Panc1 (cell line): ENCODE measurements at regions not wholly inside any gene's neighbourhood (a gene's known extent, or its start where the extent isn't known, plus 50 kb on each side); places are given as distances from the start of the nearest gene placed in this dataset.

Experiments used
- ATAC-seq: fragments of 200-7000 bp; cut with Tn5 transposase; 2 replicates; pipeline ENCODE4 v1.9.1; 2020; ENCODE audit warnings: mild to moderate bottlenecking, moderate library complexity
- BruUV-seq: library from RNA; stranded (reverse); fragments of 400-500 nt; replicated peaks from 2 replicates; lab custom pipeline; 2021; lab: Mats Ljungman, UMichigan
- CTCF ChIA-PET: fragments of 300-600 bp; sonication (Branson Sonifier 250); formaldehyde crosslinking; loops from one replicate; lab custom pipeline; 2022; ENCODE audit warnings: antibody characterized with exemption; lab: Charles Lee
- POLR2A ChIA-PET: fragments of 300-600 bp; sonication (Branson Sonifier 250); formaldehyde crosslinking; loops from one replicate; lab custom pipeline; 2022; ENCODE audit warnings: antibody characterized with exemption; lab: Charles Lee
- DNase-seq: peaks from one replicate; pipeline ENCODE4 v3.0.0-alpha.2; 2010; ENCODE audit warnings: low read depth, low spot score
- H3K27ac ChIP-seq: 2 replicates; pipeline ENCODE4 v1.5.1; 2011; ENCODE audit warnings: mild to moderate bottlenecking, low read length, inconsistent platforms
- H3K27me3 ChIP-seq: fragments of 200-500 bp; sonication (Bioruptor generic); 2 replicates; pipeline ENCODE4 v1.6.0; 2014; ENCODE audit warnings: low read length, inconsistent platforms; ENCODE audit not compliant: control insufficient read depth, insufficient read depth
- H3K36me3 ChIP-seq: fragments of 200-500 bp; sonication (Bioruptor generic); 2 replicates; pipeline ENCODE4 v1.5.1; 2014; ENCODE audit warnings: inconsistent platforms, mild to moderate bottlenecking, low read length, moderate library complexity; ENCODE audit not compliant: control insufficient read depth, insufficient read depth
- H3K4me1 ChIP-seq: 2 replicates; pipeline ENCODE4 v1.5.1; 2011; ENCODE audit warnings: inconsistent platforms, mild to moderate bottlenecking, low read length, moderate library complexity; ENCODE audit not compliant: control insufficient read depth, insufficient read depth
- H3K4me3 ChIP-seq, 2 experiments: 2 replicates each; pipeline ENCODE4 v1.5.1; 2011 to 2012; ENCODE audit warnings: low read depth in 2 of 2, low read length in 2 of 2, mild to moderate bottlenecking in 2 of 2, inconsistent platforms in 1 of 2, moderate library complexity in 1 of 2
- H3K9me3 ChIP-seq: fragments of 200-500 bp; sonication (Bioruptor generic); 2 replicates; pipeline ENCODE4 v1.5.1; 2014; ENCODE audit warnings: low read depth, mild to moderate bottlenecking, inconsistent platforms, low read length, moderate library complexity; ENCODE audit not compliant: control insufficient read depth, insufficient read depth
- POLR2AphosphoS5 ChIP-seq: IDR thresholded peaks from 2 replicates; pipeline ENCODE4 v1.6.1; 2012; ENCODE audit warnings: mild to moderate bottlenecking, low read depth, low read length, moderate library complexity
- SIN3A ChIP-seq: IDR thresholded peaks from 2 replicates; pipeline ENCODE4 v1.6.1; 2012; ENCODE audit warnings: low read depth, mild to moderate bottlenecking, low read length, moderate library complexity, borderline replicate concordance; ENCODE audit not compliant: insufficient read depth
- TCF7L2 ChIP-seq: IDR thresholded peaks from 2 replicates; pipeline ENCODE4 v1.6.1; 2011; ENCODE audit warnings: mild to moderate bottlenecking, low read depth, low read length, inconsistent platforms
- in situ Hi-C: cut with HindIII; loops from 2 replicates; pipeline ENCODE4 v1.10.0; 2016; ENCODE audit warnings: low sequenced_read_pairs, low pct_unique_long_range_greater_than_20kb
- intact Hi-C: fragments of 100-400 bp; cut with micrococcal nuclease; formaldehyde crosslinking; loops from one replicate; pipeline ENCODE4 v1.10.0; 2022; ENCODE audit not compliant: unreplicated experiment
- TF ChIP-seq, protein P1 (sequence below), 2 experiments: IDR thresholded peaks; 2 replicates each; pipeline ENCODE4 v1.6.1; 2011 to 2012; ENCODE audit warnings: low read depth in 2 of 2, control low read depth in 1 of 2, low read length in 1 of 2, mild to moderate bottlenecking in 1 of 2, moderate library complexity in 1 of 2; ENCODE audit not compliant: insufficient read depth in 1 of 2
- TF ChIP-seq, protein P2 (sequence below): fragments of 450-650 bp; IDR thresholded peaks from 2 replicates; pipeline ENCODE4 v1.5.1; 2017; ENCODE audit warnings: mild to moderate bottlenecking

DNA sequence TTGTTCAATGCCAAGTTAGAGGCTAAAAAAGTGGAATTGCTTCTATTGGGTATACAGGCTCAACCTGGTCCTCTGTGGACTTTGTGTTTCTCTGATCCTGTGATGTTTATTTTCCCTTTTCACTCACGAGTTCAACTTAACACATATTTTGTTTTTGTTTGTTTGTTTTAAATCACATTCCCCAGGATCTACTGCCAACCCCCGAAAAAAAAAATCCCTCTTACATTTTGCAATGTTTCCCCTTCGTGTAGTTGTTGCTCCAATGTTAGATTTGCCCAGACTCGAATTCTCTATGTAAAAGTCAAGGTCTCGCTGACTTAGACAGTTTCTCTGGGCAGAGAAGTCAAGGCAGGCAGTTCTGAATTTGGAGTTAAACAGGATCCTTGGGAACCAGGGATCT, 876.4 kb downstream of the CCSER2 start:
- H3K36me3 ChIP-seq = no peaks in the 10 kb centered on the region; the same call in 1 of the 2 replicates
- in situ Hi-C loops (no loop called here), intact Hi-C loops (no loop called here)
- H3K4me1 ChIP-seq = no peaks in the 10 kb centered on the region
- no peaks in the 10 kb centered on the region for H3K9me3 ChIP-seq
- H3K27me3 ChIP-seq = no peaks in the 10 kb centered on the region
- DNase-seq = no peak
- POLR2A ChIA-PET = no interaction called here
- no peak overlapping the region for H3K4me3 ChIP-seq
- no peak overlapping the region for H3K27ac ChIP-seq
- no TSS peak for BruUV-seq
- TF ChIP-seq, protein P1, sequence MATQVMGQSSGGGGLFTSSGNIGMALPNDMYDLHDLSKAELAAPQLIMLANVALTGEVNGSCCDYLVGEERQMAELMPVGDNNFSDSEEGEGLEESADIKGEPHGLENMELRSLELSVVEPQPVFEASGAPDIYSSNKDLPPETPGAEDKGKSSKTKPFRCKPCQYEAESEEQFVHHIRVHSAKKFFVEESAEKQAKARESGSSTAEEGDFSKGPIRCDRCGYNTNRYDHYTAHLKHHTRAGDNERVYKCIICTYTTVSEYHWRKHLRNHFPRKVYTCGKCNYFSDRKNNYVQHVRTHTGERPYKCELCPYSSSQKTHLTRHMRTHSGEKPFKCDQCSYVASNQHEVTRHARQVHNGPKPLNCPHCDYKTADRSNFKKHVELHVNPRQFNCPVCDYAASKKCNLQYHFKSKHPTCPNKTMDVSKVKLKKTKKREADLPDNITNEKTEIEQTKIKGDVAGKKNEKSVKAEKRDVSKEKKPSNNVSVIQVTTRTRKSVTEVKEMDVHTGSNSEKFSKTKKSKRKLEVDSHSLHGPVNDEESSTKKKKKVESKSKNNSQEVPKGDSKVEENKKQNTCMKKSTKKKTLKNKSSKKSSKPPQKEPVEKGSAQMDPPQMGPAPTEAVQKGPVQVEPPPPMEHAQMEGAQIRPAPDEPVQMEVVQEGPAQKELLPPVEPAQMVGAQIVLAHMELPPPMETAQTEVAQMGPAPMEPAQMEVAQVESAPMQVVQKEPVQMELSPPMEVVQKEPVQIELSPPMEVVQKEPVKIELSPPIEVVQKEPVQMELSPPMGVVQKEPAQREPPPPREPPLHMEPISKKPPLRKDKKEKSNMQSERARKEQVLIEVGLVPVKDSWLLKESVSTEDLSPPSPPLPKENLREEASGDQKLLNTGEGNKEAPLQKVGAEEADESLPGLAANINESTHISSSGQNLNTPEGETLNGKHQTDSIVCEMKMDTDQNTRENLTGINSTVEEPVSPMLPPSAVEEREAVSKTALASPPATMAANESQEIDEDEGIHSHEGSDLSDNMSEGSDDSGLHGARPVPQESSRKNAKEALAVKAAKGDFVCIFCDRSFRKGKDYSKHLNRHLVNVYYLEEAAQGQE (IDR thresholded peaks at IDR 0.05; ENCODE audit: insufficient read depth in 1 of 2, low read depth in 2 of 2, low read length in 1 of 2) = no peak
- TF ChIP-seq TCF7L2 = no peak
- no peak for TF ChIP-seq POLR2AphosphoS5
- TF ChIP-seq, protein P2, sequence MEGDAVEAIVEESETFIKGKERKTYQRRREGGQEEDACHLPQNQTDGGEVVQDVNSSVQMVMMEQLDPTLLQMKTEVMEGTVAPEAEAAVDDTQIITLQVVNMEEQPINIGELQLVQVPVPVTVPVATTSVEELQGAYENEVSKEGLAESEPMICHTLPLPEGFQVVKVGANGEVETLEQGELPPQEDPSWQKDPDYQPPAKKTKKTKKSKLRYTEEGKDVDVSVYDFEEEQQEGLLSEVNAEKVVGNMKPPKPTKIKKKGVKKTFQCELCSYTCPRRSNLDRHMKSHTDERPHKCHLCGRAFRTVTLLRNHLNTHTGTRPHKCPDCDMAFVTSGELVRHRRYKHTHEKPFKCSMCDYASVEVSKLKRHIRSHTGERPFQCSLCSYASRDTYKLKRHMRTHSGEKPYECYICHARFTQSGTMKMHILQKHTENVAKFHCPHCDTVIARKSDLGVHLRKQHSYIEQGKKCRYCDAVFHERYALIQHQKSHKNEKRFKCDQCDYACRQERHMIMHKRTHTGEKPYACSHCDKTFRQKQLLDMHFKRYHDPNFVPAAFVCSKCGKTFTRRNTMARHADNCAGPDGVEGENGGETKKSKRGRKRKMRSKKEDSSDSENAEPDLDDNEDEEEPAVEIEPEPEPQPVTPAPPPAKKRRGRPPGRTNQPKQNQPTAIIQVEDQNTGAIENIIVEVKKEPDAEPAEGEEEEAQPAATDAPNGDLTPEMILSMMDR = no peak
- TF ChIP-seq SIN3A = no peak
- ATAC-seq = no peak
- CTCF ChIA-PET = no interaction called here

DNA sequence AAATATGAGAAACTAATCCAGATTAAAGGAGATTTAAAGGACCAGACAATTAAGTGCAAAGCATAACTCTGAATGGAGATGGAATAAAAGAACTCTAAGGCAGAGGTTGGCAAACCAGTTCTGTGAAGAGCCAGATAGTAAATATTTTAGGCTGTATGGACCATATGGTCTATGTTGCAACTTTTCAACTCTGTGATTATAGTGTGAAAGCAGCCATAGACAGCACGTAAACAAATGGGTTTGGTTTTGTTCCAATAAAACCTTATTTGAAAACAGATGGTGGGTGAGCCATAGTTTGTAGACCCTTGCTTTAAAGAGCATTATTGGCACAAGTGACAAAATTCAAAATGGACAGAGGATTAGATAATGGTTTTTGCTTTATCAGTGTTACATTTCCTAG, 884.1 kb downstream of the CCSER2 start:
- POLR2A ChIA-PET = no interaction called here
- intact Hi-C loops = no loop called here
- Histone ChIP-seq H3K4me1 (no peaks in the 10 kb centered on the region), H3K27me3 (no peaks in the 10 kb centered on the region), H3K4me3 (no peak overlapping the region), H3K36me3 (no peaks in the 10 kb centered on the region; the same call in 1 of the 2 replicates), H3K9me3 (no peaks in the 10 kb centered on the region), H3K27ac (no peak overlapping the region)
- ATAC-seq (no peak), DNase-seq (no peak)
- CTCF ChIA-PET = no interaction called here
- in situ Hi-C loops = no loop called here
- TF ChIP-seq, protein P1 (IDR thresholded peaks at IDR 0.05; ENCODE audit: insufficient read depth in 1 of 2, low read depth in 2 of 2, low read length in 1 of 2) = no peak
- no peak for TF ChIP-seq POLR2AphosphoS5
- BruUV-seq = no TSS peak
